SH-SY5Y (cell line): ENCODE measurements at regions not wholly inside any gene's neighbourhood (a gene's known extent, or its start where the extent isn't known, plus 50 kb on each side); places are given as distances from the start of the nearest gene placed in this dataset.

Experiments used
- GATA2 ChIP-seq: IDR thresholded peaks from 2 replicates; pipeline ENCODE4 v1.6.1; 2011; ENCODE audit warnings: mild to moderate bottlenecking, low read depth, low read length
- GATA3 ChIP-seq: IDR thresholded peaks from 2 replicates; pipeline ENCODE4 v1.6.1; 2011; ENCODE audit warnings: low read depth, mild to moderate bottlenecking, low read length, moderate library complexity

- TF ChIP-seq GATA2 (no peak), GATA3 (no peak)
Observed at GRCh38 chr13:107977071-107977574, 238.2 kb downstream of the LIG4 start.
